ENCODE measurements at regions not wholly inside any gene's neighbourhood (a gene's known extent, or its start where the extent isn't known, plus 50 kb on each side); places are given as distances from the start of the nearest gene placed in this dataset.

- TF ChIP-seq GATA2 (IDR thresholded peaks at IDR 0.05; ENCODE audit: low read depth, low read length): no peak
- no peak for TF ChIP-seq GATA3 (IDR thresholded peaks at IDR 0.05; ENCODE audit: low read depth, low read length)
Observed at GRCh38 chr3:103421460-103421859, 986.6 kb downstream of the ZPLD1 start.
